GM18499 (cell line): ENCODE measurements at regions not wholly inside any gene's neighbourhood (a gene's known extent, or its start where the extent isn't known, plus 50 kb on each side); places are given as distances from the start of the nearest gene placed in this dataset.
"Not testable (repeated sequence)": the region's sequence is repeated elsewhere in the genome, so short reads cannot be mapped to it uniquely, and the experiment has no call there.

ENCODE experiments used
- ATAC-seq: cut with Tn5 transposase; IDR thresholded peaks from one replicate; pipeline ENCODE4 v1.9.1; 2021; ENCODE audit warnings: moderate number of reproducible peaks; ENCODE audit not compliant: insufficient read depth, unreplicated experiment

DNA sequence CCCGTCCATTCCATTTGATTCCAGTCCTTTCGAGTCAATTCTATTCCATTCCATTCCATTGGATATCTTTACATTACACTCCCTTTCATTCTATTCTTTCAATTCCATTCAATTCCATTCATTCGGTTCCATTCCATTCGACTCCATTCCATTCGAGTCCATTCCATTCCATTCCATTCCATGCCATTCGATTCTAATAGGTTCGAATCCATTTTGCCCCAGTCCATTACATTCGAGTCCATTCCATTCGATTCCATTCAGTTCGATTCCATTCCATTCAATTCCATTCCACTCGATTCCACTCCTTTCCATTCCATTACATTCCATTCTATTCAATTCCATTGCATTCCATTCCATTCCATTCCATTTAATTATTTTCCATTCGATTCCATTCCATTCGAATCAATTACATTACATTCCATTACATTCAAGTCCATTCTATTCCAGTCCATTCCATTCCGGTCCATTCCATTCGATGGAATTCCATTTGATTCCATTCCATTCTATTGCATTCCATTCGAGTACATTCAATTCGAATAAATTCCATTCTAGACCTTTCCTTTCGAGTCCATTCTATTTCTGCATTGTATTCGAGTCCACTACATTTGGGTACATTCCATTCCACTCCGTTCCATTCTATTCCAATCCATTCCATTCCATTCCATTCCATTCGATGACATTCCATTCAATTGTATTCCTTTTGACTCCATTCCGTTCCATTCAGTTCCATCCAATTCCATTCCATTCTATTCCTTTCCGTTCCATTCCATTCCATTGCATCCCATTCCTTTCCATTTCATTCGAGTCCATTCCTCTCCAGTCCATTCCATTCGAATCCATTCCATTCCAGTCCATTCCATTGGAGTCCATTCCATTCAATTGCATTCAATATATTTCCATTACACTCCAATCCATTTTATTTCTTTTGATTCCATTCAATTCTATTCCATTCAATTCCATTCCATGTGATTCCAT, 2604.8 kb upstream of the TPTE start:
- no peak for ATAC-seq

DNA sequence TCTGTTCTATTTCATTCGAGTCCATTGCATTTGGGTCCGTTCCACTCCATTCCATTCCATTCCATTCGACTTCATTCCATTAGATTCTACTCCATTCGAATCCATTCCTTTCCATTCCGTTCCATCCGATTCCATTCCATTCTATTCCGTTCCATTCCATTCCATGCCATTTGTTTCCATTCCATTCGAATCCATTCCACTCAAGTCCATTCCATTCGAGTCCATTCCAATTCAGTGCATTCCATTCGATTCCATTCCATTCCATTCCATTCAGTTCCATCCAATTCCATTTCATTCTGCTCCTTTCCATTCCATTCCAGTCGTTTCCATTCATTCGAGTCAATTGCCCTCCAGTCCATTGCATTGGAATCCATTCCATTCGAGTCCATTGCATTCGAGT, 2603.7 kb upstream of the TPTE start:
- no peak for ATAC-seq

DNA sequence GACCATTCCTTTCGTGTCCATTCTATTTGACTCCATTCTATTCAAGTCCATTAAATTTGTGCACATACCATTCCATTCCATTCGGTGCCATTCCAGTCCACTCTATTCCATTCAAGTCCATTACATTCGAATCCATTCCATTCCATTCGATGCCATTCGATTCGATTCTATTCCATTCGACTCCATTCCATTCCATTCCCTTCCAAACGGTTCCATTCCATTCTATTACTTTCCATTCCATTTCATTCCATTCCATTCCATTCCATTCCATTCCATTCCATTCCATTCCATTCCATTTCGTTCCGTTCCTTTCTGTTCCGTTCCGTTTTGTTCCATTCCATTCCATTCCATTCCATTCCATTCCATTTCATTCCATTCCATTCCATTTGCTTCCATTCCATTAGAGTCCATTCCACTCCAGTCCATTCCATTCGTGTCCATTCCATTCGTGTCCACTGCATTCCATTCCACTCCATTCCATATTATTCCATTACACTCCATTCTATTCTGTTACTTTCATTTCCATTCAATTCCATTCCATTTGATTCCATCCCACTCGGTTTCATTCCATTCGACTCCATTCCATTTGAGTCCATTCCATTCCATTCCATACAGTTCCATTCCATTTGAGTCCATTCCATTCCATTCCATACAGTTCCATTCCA, 2595.3 kb upstream of the TPTE start:
- peak; percentile 63 for ATAC-seq

DNA sequence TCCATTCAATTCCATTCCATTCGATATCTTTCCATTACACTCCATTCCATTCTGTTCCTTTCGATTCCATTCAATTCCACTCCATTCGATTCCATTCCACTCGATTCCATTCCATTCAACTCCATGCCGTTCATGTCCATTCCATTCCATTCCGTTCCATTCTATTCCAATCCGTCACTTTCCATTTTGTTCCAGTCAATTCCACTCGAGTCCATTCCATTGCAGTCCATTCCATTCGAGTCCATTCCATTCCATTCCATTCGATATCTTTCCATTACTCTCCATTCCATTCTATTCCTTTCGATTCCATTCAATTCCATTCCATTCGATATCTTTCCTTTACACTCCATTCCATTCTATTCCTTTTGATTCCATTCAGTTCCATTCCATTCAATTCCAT, 2592.9 kb upstream of the TPTE start:
- ATAC-seq, result not testable (repeated sequence)

DNA sequence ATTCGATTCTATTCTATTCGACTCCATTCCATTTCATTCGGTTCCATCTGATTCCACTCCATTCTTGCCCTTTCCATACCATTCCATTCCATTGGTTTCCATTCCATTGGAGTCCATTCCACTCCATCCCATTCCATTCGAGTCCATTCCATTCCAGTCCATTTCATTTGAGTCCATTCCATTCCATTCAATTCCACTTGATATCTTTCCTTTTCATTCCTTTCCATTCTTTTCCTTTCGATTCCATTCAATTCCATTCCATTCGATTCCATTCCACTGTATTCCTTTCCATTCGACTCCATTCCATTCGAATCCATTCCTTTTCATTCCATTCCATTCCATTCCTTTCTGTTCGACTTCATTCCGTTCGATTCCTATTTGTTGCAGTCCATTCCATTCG, 2591.8 kb upstream of the TPTE start:
- not testable (repeated sequence) for ATAC-seq

DNA sequence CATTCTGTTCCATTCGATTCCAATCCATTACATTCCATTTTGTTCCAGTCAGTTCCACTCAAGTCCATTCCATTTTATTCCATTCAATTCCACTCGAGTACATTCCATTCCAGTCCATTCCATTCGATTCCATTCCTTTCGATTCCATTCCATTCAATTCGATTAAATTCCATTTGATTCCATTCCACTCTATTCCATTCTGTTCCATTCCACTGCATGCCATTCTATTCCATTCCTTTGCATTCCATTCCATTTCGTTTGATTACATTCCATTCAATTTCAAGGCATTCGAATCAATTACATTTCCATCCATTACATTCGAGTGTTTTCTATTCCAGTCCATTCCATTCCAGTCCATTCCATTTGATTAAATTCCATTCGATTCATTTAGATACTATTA, 2590.9 kb upstream of the TPTE start:
- ATAC-seq, result not testable (repeated sequence)

DNA sequence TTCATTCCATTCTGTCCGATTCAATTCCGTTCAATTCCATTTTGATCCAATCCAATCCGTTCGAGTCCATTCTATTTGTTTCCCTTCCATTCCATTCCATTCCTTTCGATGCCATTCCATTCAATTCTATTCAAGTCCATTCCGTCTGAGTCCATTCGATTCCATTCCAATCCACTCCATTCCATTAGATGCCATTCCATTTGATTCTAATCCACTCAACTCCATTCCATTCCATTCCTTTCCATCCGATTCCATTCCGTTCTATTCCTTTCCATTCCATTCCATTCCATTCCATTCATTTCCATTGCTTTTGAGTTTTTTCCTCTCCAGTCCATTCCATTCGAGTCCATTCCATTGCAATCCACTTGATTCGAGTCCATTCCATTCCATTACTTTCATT, 2589.3 kb upstream of the TPTE start:
- ATAC-seq, result not testable (repeated sequence)

DNA sequence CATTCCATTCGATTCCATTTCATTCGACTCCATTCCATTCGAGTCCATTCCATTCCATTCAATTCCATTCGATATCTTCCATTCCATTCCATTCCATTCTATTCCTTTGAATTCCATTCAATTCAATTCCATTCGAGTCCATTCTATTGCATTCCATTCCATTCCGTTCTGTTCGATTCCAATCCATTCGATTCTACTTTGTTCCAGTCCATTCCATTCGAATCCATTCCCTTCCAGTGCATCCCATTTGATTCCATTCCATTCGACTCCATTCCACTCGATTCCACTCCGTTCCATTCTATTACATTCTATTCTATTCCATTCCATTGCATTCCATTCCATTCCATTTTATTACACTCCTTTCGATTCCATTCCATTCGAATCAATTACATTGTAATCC, 2588.5 kb upstream of the TPTE start:
- ATAC-seq, result not testable (repeated sequence)

DNA sequence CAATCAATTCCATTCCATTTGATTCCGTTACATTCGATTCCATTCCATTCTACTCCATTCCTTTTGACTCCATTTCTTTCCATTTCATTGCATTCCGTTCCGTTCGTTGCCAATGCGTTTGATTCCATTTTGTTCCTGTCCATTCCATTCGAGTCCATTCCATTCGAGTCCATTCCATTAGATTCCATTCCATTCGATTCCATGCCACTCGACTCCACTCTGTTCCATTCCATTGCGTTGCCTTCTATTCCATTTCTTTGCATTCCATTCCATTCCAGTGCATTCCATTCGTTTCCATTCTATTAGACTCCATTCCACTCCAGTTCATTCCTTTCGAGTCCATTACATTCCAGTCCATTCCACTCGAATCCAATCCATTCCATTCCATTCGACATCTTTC, 2587.5 kb upstream of the TPTE start:
- ATAC-seq, result no peak

DNA sequence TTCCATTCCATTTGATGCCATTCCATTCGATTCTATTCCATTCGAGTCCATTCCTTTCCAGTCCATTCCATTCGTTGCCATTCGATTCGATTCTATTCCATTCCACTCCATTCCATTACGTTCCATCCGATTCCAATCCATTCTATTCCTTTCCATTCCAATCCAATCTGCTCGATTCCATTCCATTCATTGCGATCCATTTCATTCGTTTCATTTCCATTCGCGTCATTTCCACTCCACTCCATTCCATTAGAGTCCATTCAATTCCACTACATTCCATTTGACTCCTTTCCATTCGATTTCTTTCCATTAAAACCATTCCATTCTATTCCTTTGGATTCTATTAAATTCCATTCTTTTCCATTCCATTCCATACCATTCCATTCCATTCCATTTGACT, 2584.1 kb upstream of the TPTE start:
- not testable (repeated sequence) for ATAC-seq

DNA sequence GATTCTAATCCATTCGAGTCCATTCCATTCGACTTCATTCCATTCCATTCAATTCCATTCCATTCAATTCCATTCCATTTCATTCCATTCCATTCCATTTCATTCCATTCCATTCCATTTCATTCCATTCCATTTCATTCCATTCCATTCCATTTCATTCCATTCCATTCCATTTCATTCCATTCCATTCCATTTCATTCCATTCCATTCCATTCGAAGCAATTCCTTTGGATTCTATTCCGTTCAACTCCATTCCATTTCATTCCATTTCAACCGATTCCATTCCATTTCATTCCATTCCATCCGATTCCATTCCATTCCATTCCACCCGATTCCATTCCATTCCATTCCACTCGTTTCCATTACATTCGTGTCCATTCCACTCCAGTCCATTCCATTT, 2583.2 kb upstream of the TPTE start:
- ATAC-seq, result not testable (repeated sequence)

DNA sequence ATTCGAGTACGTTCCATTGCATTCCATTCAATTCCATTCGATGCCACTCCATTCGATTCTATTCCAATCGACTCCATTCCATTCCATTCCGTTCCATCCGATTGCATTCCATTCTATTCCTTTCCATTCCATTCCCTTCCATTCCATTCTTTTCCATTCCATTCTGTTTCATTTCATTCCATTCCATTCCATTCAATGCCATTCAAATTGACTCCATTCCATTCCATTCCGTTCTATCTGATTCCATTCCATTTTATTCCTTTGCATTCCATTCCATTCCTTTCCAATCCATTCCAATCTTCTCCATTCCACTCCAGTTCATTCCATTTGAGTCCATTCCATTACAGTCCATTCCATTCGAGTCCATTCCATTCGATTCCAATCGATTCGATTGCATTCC, 2580.0 kb upstream of the TPTE start:
- ATAC-seq, result not testable (repeated sequence)

DNA sequence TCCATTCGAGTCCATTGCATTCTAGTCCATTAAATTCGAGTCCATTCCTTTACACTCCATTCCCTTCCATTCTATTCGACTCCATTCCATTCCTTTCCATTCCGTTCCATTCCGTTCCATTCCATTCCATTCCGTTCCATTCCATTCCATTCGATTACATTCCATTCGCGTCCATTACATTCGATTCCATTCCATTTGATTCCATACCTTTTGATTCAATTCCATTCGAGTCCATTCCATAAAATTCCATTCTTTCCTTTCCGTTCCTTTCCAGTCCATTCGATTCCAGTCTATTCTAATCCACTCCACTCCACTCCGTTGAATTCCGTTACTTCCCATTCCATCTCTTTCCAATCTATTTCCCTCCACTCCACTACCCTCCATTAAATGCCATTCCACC, 2579.2 kb upstream of the TPTE start:
- not testable (repeated sequence) for ATAC-seq

DNA sequence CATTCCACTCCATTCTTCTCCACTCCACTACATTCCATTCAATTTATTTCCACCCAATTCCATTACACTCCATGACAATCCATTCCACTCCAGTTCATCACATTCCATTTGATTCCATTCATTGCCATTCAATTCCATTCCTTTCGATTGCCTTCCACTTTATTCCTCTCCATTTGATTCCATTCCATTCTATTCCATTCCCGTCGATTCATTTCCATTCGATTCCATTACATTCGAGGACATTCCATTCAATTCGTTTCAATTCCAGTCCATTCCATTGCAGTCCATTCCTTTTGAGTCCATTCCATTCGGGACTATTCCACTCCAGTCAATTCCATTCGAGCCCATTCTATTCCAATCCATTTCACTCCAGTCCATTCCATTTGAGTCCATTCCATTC, 2577.8 kb upstream of the TPTE start:
- ATAC-seq, result not testable (repeated sequence)

DNA sequence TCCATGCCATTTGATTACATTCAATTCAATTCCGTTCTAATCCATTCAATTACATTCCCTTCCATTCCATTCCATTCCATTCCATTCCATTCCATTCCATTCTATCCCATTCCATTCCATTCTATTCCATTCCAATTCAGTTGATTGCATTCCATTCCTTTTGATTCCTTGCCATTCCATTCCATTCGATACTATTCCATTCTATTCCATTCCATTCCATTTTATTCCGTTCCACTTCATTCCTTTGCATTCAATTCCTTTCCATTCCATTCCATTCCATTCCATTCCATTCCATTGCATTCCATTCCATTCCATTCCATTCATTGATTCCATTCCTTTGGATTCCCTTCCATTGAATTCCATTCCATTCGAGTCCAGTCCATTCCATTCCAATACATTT, 2574.0 kb upstream of the TPTE start:
- ATAC-seq, result no peak

DNA sequence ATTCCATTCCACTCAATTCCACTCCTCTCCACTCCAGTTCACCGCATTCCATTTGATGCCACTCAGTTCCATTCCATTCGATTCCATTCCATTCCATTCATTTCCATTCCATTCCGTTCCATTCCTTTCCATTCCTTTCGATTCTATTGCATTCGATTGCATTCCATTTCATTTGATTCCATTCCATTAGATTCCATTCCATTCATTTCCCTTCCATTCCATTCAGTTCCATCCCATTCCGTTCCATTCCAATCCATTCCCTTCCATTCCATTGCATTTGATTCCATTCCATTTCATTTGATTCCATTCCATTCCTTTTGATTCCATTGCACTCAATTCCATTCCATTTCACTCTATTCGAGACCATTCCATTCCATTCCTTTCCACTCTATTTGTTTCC, 2572.7 kb upstream of the TPTE start:
- not testable (repeated sequence) for ATAC-seq

DNA sequence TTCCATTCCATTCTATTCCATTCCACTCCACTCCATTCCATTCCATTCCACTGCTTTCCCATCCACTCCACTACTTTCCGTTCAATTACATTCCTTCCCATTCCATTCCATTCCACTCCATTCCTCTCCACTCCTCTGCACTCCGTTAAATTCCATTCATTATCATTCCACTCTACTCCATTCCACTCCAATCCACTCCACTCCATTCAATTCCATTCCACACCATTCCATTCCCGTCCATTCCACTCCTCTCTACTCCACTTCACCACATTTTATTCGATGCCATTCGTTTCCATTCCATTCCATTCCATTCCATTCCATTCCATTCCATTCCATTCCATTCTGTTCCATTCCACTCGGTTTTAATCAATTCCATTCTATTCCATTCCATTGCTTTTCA, 2571.5 kb upstream of the TPTE start:
- not testable (repeated sequence) for ATAC-seq

DNA sequence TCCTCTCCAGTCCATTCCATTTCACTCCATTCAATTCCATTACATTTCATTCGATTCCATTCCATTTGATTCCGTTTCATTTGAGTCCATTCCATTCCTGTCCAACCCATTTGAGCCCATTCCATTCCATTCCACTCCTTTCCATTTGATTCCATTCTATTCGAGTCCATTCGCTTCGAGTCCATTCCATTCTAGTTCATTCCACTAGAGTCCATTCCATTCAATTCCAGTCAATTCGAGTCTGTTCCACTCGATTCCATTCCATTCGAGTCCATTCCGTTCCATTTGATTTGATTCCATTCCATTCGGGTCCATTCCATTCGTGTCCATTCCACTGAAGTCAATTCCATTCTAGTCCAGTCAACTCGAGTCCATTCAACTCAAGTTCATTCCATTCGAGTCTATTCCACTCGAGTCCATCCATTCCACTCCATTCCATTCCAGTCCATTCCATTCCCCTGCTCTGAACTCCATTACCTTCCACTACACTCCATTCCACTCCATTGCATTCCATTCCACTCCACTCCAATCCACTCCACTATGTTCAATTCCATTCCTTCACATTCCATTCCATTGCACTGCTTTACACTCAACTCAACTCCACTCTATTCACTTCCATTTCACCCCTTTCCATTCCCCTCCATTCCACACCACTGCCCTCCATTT, 2569.4 kb upstream of the TPTE start:
- no peak for ATAC-seq

DNA sequence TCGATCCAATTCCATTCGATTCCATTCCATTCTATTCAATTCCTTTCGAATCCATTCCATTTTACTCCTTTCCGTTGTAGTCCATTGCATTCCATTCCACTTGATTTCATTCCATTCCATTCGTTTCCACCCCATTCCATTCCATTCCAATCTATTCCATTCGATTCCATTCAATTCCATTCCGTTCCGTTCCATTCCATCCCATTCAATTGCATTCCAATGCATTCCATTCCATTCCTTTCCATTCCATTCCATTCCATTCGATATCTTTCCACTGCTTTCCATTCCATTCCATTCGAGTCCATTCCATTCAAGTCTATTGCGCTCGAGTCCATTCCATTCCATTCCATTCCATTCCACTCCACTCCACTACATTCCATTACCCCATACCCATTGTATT, 2568.7 kb upstream of the TPTE start:
- ATAC-seq, result no peak

DNA sequence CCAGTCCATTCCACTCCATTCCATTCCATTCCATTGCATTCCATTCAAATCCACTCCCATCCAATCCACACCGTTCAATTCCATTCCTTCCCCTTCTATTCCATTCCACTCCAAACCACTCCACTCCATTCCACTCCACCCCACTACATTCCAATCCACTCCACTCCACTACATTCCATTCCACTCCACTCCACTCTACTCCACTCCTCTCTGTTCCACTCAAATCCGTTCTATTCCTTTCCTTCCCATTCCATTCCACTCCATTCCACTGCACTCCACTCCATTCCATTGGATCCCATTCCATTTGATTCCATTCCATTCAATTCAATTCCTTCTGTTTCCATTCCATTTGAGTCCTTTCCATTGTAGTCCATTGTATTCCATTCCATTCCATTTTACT, 2568.3 kb upstream of the TPTE start:
- no peak for ATAC-seq
